Immature natural killer cell (primary cell): ENCODE measurements at regions not wholly inside any gene's neighbourhood (a gene's known extent, or its start where the extent isn't known, plus 50 kb on each side); places are given as distances from the start of the nearest gene placed in this dataset.

Experiments used
- DNase-seq, 3 donors: peaks; one replicate each; pipeline ENCODE4 v3.0.0; 2022; ENCODE audit warnings: mixed read lengths in 1 of 3
- H3K27ac Mint-ChIP-seq, 6 donors: one replicate each; pipeline ENCODE4 v1.8.0; 2020; ENCODE audit warnings: mixed read lengths in 6 of 6, mild to moderate bottlenecking in 5 of 6, inconsistent platforms in 4 of 6, moderate library complexity in 3 of 6
- H3K27me3 Mint-ChIP-seq, 3 donors: one replicate each; pipeline ENCODE4 v1.8.0; 2020 to 2021; ENCODE audit warnings: low read depth in 3 of 3, mild to moderate bottlenecking in 3 of 3, mixed read lengths in 3 of 3, moderate library complexity in 3 of 3, inconsistent platforms in 1 of 3
- H3K36me3 Mint-ChIP-seq, 3 donors: one replicate each; pipeline ENCODE4 v1.8.0; 2020; ENCODE audit warnings: mixed read lengths in 3 of 3, inconsistent platforms in 2 of 3, mild to moderate bottlenecking in 2 of 3
- H3K4me1 Mint-ChIP-seq, 2 donors: one replicate each; pipeline ENCODE4 v1.8.0; 2020; ENCODE audit warnings: inconsistent platforms in 2 of 2, mild to moderate bottlenecking in 2 of 2, mixed read lengths in 2 of 2, moderate library complexity in 1 of 2
- H3K4me3 Mint-ChIP-seq, 5 donors: one replicate each; pipeline ENCODE4 v1.8.0; 2020; ENCODE audit warnings: mild to moderate bottlenecking in 5 of 5, mixed read lengths in 5 of 5, inconsistent platforms in 3 of 5, moderate library complexity in 3 of 5
- H3K9me3 Mint-ChIP-seq, 6 donors: one replicate each; pipeline ENCODE4 v1.8.0; 2020; ENCODE audit warnings: mild to moderate bottlenecking in 6 of 6, mixed read lengths in 6 of 6, inconsistent platforms in 4 of 6, moderate library complexity in 3 of 6

GRCh38 chr13:63093907-63094469, 1678.3 kb upstream of the PCDH20 start:
- H3K9me3 Mint-ChIP-seq = peaks cover 4 to 53% (median 13%) of the 10 kb centered on the region in 6 donors
- no peak overlapping the region for H3K4me3 Mint-ChIP-seq
- no peaks in the 10 kb centered on the region for H3K4me1 Mint-ChIP-seq
- no peaks in the 10 kb centered on the region for H3K36me3 Mint-ChIP-seq
- H3K27ac Mint-ChIP-seq = no peak overlapping the region
- no peak for DNase-seq
- no peaks in the 10 kb centered on the region for H3K27me3 Mint-ChIP-seq

- Mint-ChIP-seq H3K27ac (no peak overlapping the region), H3K4me3 (no peak overlapping the region), H3K36me3 (no peaks in the 10 kb centered on the region), H3K4me1 (no peaks in the 10 kb centered on the region), H3K27me3 (no peaks in the 10 kb centered on the region), H3K9me3 (peaks cover 7 to 49% (median 18%) of the 10 kb centered on the region in 6 donors)
- no peak for DNase-seq
These were observed 1676.8 kb upstream of the PCDH20 start for GRCh38 chr13:63092456-63092855.

GRCh38 chr13:63090524-63090923, 1674.9 kb upstream of the PCDH20 start:
- Mint-ChIP-seq H3K9me3 (peaks cover 5 to 47% (median 11%) of the 10 kb centered on the region in 6 donors), H3K27ac (no peak overlapping the region)
- no peak for DNase-seq

GRCh38 chr13:63088226-63088625, 1672.6 kb upstream of the PCDH20 start:
- no peaks in the 10 kb centered on the region for H3K36me3 Mint-ChIP-seq
- no peaks in the 10 kb centered on the region for H3K27me3 Mint-ChIP-seq
- H3K9me3 Mint-ChIP-seq = peaks cover 4 to 50% (median 21%) of the 10 kb centered on the region in 6 donors
- H3K4me1 Mint-ChIP-seq = no peaks in the 10 kb centered on the region
- H3K4me3 Mint-ChIP-seq = no peak overlapping the region
- DNase-seq = no peak
- no peak overlapping the region for H3K27ac Mint-ChIP-seq

More at GRCh38 chr13:63090524-63090923, 1674.9 kb upstream of the PCDH20 start:
- H3K4me1 Mint-ChIP-seq = no peaks in the 10 kb centered on the region
- H3K27me3 Mint-ChIP-seq = no peaks in the 10 kb centered on the region
- H3K36me3 Mint-ChIP-seq = no peaks in the 10 kb centered on the region
- H3K4me3 Mint-ChIP-seq = no peak overlapping the region

GRCh38 chr13:63086286-63086685, 1670.6 kb upstream of the PCDH20 start:
- Mint-ChIP-seq H3K9me3 (peaks cover 9 to 57% (median 24%) of the 10 kb centered on the region in 6 donors), H3K4me3 (no peak overlapping the region), H3K27ac (no peak overlapping the region), H3K4me1 (no peaks in the 10 kb centered on the region), H3K36me3 (peaks cover 0 to 4% (median 0%) of the 10 kb centered on the region in 3 donors), H3K27me3 (no peaks in the 10 kb centered on the region)
- no peak for DNase-seq

- peaks cover 0 to 6% (median 0%) of the 10 kb centered on the region in 3 donors for H3K36me3 Mint-ChIP-seq
- DNase-seq = no peak
- H3K4me3 Mint-ChIP-seq = no peak overlapping the region
- H3K27me3 Mint-ChIP-seq = no peaks in the 10 kb centered on the region
- no peak overlapping the region for H3K27ac Mint-ChIP-seq
- peaks cover 12 to 61% (median 25%) of the 10 kb centered on the region in 6 donors for H3K9me3 Mint-ChIP-seq
- no peaks in the 10 kb centered on the region for H3K4me1 Mint-ChIP-seq
These were observed 1670.2 kb upstream of the PCDH20 start for GRCh38 chr13:63085851-63086250.

- Mint-ChIP-seq H3K27ac (no peak overlapping the region), H3K4me3 (no peak overlapping the region), H3K27me3 (no peaks in the 10 kb centered on the region), H3K9me3 (peaks cover 12 to 63% (median 26%) of the 10 kb centered on the region in 6 donors), H3K36me3 (peaks cover 0 to 6% (median 0%) of the 10 kb centered on the region in 3 donors), H3K4me1 (no peaks in the 10 kb centered on the region)
- DNase-seq = no peak
These were observed 1665.9 kb upstream of the PCDH20 start for GRCh38 chr13:63081400-63082014.

- no peak for DNase-seq
- H3K27me3 Mint-ChIP-seq = no peaks in the 10 kb centered on the region
- H3K9me3 Mint-ChIP-seq = peaks cover 2 to 49% (median 20%) of the 10 kb centered on the region in 6 donors
- H3K4me3 Mint-ChIP-seq = no peak overlapping the region
- no peak overlapping the region for H3K27ac Mint-ChIP-seq
- no peaks in the 10 kb centered on the region for H3K4me1 Mint-ChIP-seq
- no peaks in the 10 kb centered on the region for H3K36me3 Mint-ChIP-seq
These were observed 1659.5 kb upstream of the PCDH20 start for GRCh38 chr13:63075126-63075525.

GRCh38 chr13:63050287-63050686, 1634.6 kb upstream of the PCDH20 start:
- H3K27me3 Mint-ChIP-seq = no peaks in the 10 kb centered on the region
- peaks cover 6 to 50% (median 32%) of the 10 kb centered on the region in 6 donors for H3K9me3 Mint-ChIP-seq
- no peaks in the 10 kb centered on the region for H3K4me1 Mint-ChIP-seq
- no peak overlapping the region for H3K4me3 Mint-ChIP-seq
- peaks cover 0 to 3% (median 0%) of the 10 kb centered on the region in 3 donors for H3K36me3 Mint-ChIP-seq
- no peak for DNase-seq
- no peak overlapping the region for H3K27ac Mint-ChIP-seq

GRCh38 chr13:63048653-63049052, 1633.0 kb upstream of the PCDH20 start:
- Mint-ChIP-seq H3K9me3 (peaks cover 6 to 43% (median 27%) of the 10 kb centered on the region in 6 donors), H3K4me1 (no peaks in the 10 kb centered on the region), H3K36me3 (peaks cover 0 to 3% (median 0%) of the 10 kb centered on the region in 3 donors), H3K4me3 (no peak overlapping the region), H3K27ac (no peak overlapping the region), H3K27me3 (no peaks in the 10 kb centered on the region)
- DNase-seq = no peak

GRCh38 chr13:63044589-63045313, 1629.1 kb upstream of the PCDH20 start:
- no peaks in the 10 kb centered on the region for H3K4me1 Mint-ChIP-seq
- H3K9me3 Mint-ChIP-seq = peaks cover 12 to 47% (median 24%) of the 10 kb centered on the region in 6 donors
- peaks cover 0 to 3% (median 0%) of the 10 kb centered on the region in 3 donors for H3K36me3 Mint-ChIP-seq
- no peak overlapping the region for H3K27ac Mint-ChIP-seq
- H3K4me3 Mint-ChIP-seq = no peak overlapping the region
- DNase-seq = no peak
- no peaks in the 10 kb centered on the region for H3K27me3 Mint-ChIP-seq

- peaks cover 14 to 67% (median 39%) of the 10 kb centered on the region in 6 donors for H3K9me3 Mint-ChIP-seq
- no peaks in the 10 kb centered on the region for H3K27me3 Mint-ChIP-seq
- no peak overlapping the region for H3K4me3 Mint-ChIP-seq
- peaks cover 0 to 3% (median 0%) of the 10 kb centered on the region in 3 donors for H3K36me3 Mint-ChIP-seq
- H3K4me1 Mint-ChIP-seq = no peaks in the 10 kb centered on the region
- no peak for DNase-seq
- no peak overlapping the region for H3K27ac Mint-ChIP-seq
These were observed 1627.0 kb upstream of the PCDH20 start for GRCh38 chr13:63042686-63043085.

GRCh38 chr13:63041640-63042414, 1626.2 kb upstream of the PCDH20 start:
- peaks cover 0 to 3% (median 0%) of the 10 kb centered on the region in 3 donors for H3K36me3 Mint-ChIP-seq
- no peak overlapping the region for H3K4me3 Mint-ChIP-seq
- no peaks in the 10 kb centered on the region for H3K4me1 Mint-ChIP-seq
- H3K27ac Mint-ChIP-seq = no peak overlapping the region
- no peaks in the 10 kb centered on the region for H3K27me3 Mint-ChIP-seq
- H3K9me3 Mint-ChIP-seq = peaks cover 15 to 67% (median 42%) of the 10 kb centered on the region in 6 donors
- DNase-seq = no peak
